Hypothalamus (tissue), 51 donors: ENCODE measurements at regions not wholly inside any gene's neighbourhood (a gene's known extent, or its start where the extent isn't known, plus 50 kb on each side); places are given as distances from the start of the nearest gene placed in this dataset.
"Not testable (repeated sequence)": the region's sequence is repeated elsewhere in the genome, so short reads cannot be mapped to it uniquely, and the experiment has no call there.

Source experiments
- DNase-seq, 51 donors: peaks; one replicate each; lab custom pipeline; 2025; lab: John Stamatoyannopoulos, UW

GRCh38 chr10:64358907-64359306 lies 837.7 kb downstream of the REEP3 start:
- DNase-seq = no peak

- not testable (repeated sequence) for DNase-seq
These were observed 839.0 kb downstream of the REEP3 start for GRCh38 chr10:64360240-64360639.

- DNase-seq = no peak
These were observed 842.5 kb downstream of the REEP3 start for GRCh38 chr10:64363687-64364086.

GRCh38 chr10:64365663-64366062 lies 844.5 kb downstream of the REEP3 start:
- no peak for DNase-seq

- no peak for DNase-seq
These were observed 847.1 kb downstream of the REEP3 start for GRCh38 chr10:64368298-64368697.

- no peak for DNase-seq
These were observed 848.9 kb downstream of the REEP3 start for GRCh38 chr10:64369885-64370773.

GRCh38 chr10:64374346-64374745 lies 853.1 kb downstream of the REEP3 start:
- DNase-seq = no peak

GRCh38 chr10:64376167-64376566 lies 855.0 kb downstream of the REEP3 start:
- no peak for DNase-seq

- DNase-seq = peak in 1 of 51 donors; percentile 1
These were observed 858.7 kb downstream of the REEP3 start for GRCh38 chr10:64379898-64380297.

GRCh38 chr10:64385355-64385754 lies 864.2 kb downstream of the REEP3 start:
- no peak for DNase-seq

GRCh38 chr10:64394744-64395143 lies 873.5 kb downstream of the REEP3 start:
- no peak for DNase-seq

GRCh38 chr10:64396105-64396708 lies 875.0 kb downstream of the REEP3 start:
- DNase-seq = no peak

GRCh38 chr10:64397125-64397524 lies 875.9 kb downstream of the REEP3 start:
- no peak for DNase-seq

GRCh38 chr10:64408391-64409183 lies 887.4 kb downstream of the REEP3 start:
- peak in 1 of 51 donors; percentile 2 for DNase-seq

- no peak for DNase-seq
These were observed 888.1 kb downstream of the REEP3 start for GRCh38 chr10:64409349-64409748.

- DNase-seq = no peak
These were observed 894.8 kb downstream of the REEP3 start for GRCh38 chr10:64416011-64416410.

GRCh38 chr10:64419461-64419860 lies 898.3 kb downstream of the REEP3 start:
- no peak for DNase-seq

GRCh38 chr10:64426745-64427144 lies 905.5 kb downstream of the REEP3 start:
- no peak for DNase-seq

- peak in 26 of 51 donors; percentile 1 to 66 (median 18) for DNase-seq
These were observed 909.6 kb downstream of the REEP3 start for GRCh38 chr10:64430690-64431323.

- not testable (repeated sequence) for DNase-seq
These were observed 920.7 kb downstream of the REEP3 start for GRCh38 chr10:64441872-64442271.

- DNase-seq = no peak
These were observed 923.0 kb downstream of the REEP3 start for GRCh38 chr10:64444163-64444562.
